K562 (cell line): ENCODE measurements at regions not wholly inside any gene's neighbourhood (a gene's known extent, or its start where the extent isn't known, plus 50 kb on each side); places are given as distances from the start of the nearest gene placed in this dataset.

Experiments used
- ATAC-seq: fragments of 200-7000 bp; cut with Tn5 transposase; 3 replicates; pipeline ENCODE4 v1.9.1; 2020; ENCODE audit warnings: moderate library complexity
- BruUV-seq: library from RNA; stranded (reverse); fragments of 400-500 nt; replicated peaks from 2 replicates; lab custom pipeline; 2021; lab: Mats Ljungman, UMichigan
- CTCF ChIA-PET: fragments of 300-600 bp; formaldehyde crosslinking; extraction: SDS; loops from one replicate; lab custom pipeline; 2021; ENCODE audit warnings: low intra/inter-chr PET ratio; lab: Yijun Ruan, JAX
- POLR2A ChIA-PET: fragments of 300-600, 350-650 bp; sonication (Branson Sonifier 250); formaldehyde crosslinking; extraction: SDS; loops from one replicate; lab custom pipeline; 2021; ENCODE audit warnings: antibody characterized with exemption, inconsistent platforms; lab: Yijun Ruan, JAX
- DNase-seq, 4 experiments: peaks; one replicate each; pipeline versions ENCODE4 v3.0.0 to v3.0.0-alpha.2; 2011 to 2018; ENCODE audit warnings: low spot score in 3 of 4, mixed read lengths in 3 of 4; ENCODE audit errors: extremely low read depth in 1 of 4
- FAIRE-seq: peaks from 2 replicates; lab custom pipeline; 2011; peaks lifted over from hg19 to GRCh38; lab: Jason Lieb, UNC
- H2AFZ ChIP-seq: 2 replicates; pipeline ENCODE4 v1.6.0; 2011; ENCODE audit warnings: low read depth, low read length, control low read depth, inconsistent platforms
- H3K27ac ChIP-seq: fragments of 200-600 bp; 3 replicates; pipeline ENCODE4 v1.8.0; 2011; ENCODE audit warnings: low read depth, mild to moderate bottlenecking, control low read depth, inconsistent platforms, low read length, moderate library complexity, mixed read lengths; ENCODE audit errors: extremely low read depth
- H3K27me3 ChIP-seq, 2 experiments: fragments of 300-600 bp in 1 of 2; 2 replicates in 1 of 2; 3 replicates in 1 of 2; pipeline versions ENCODE4 v1.6.0 to v1.8.0; 2011; ENCODE audit warnings: inconsistent platforms in 2 of 2, low read length in 2 of 2, mild to moderate bottlenecking in 1 of 2, mixed read lengths in 1 of 2, moderate library complexity in 1 of 2; ENCODE audit not compliant: control insufficient read depth in 2 of 2, insufficient read depth in 2 of 2
- H3K36me3 ChIP-seq: fragments of 300-600 bp; 3 replicates; pipeline ENCODE4 v1.8.0; 2011; ENCODE audit warnings: mild to moderate bottlenecking, low read length, inconsistent platforms; ENCODE audit not compliant: control insufficient read depth, insufficient read depth
- H3K4me1 ChIP-seq, 2 experiments: fragments of 200-600 bp in 1 of 2; replicated peaks in 1 of 2; 2 replicates in 1 of 2; 3 replicates in 1 of 2; pipeline versions ENCODE4 v1.5.1 to v1.8.0; 2011; ENCODE audit warnings: inconsistent platforms in 2 of 2, low read length in 2 of 2, mild to moderate bottlenecking in 1 of 2, mixed read lengths in 1 of 2, moderate library complexity in 1 of 2; ENCODE audit not compliant: control insufficient read depth in 2 of 2, insufficient read depth in 2 of 2
- H3K4me2 ChIP-seq: 2 replicates; pipeline ENCODE4 v1.6.1; 2011; ENCODE audit warnings: low read length, control low read depth, inconsistent platforms, mixed read lengths; ENCODE audit not compliant: insufficient read depth
- H3K4me3 ChIP-seq: fragments of 200-600 bp; sonication (generic), shearing (Covaris generic); 2 replicates; pipeline ENCODE4 v1.5.1; 2016; ENCODE audit warnings: control low read depth, inconsistent platforms
- H3K79me2 ChIP-seq: fragments of 200-600 bp; 3 replicates; pipeline ENCODE4 v1.8.0; 2011; ENCODE audit warnings: low read length, inconsistent platforms; ENCODE audit not compliant: control insufficient read depth, insufficient read depth
- H3K9ac ChIP-seq, 2 experiments: 2 replicates each; pipeline versions ENCODE4 v1.6.0 to v1.6.1; 2011; ENCODE audit warnings: low read depth in 2 of 2, low read length in 2 of 2, control low read depth in 1 of 2, inconsistent platforms in 1 of 2, mild to moderate bottlenecking in 1 of 2, mixed read lengths in 1 of 2; ENCODE audit not compliant: insufficient read depth in 1 of 2
- H3K9me1 ChIP-seq: one replicate; pipeline ENCODE4 v1.6.0; 2011; ENCODE audit warnings: inconsistent platforms, mild to moderate bottlenecking, low read length, moderate library complexity; ENCODE audit not compliant: control insufficient read depth, insufficient read depth
- H3K9me3 ChIP-seq: replicated peaks from 2 replicates; pipeline ENCODE4 v1.5.1; 2011; ENCODE audit warnings: low read depth, low read length, inconsistent platforms; ENCODE audit not compliant: control insufficient read depth, insufficient read depth
- H4K20me1 ChIP-seq: replicated peaks from 2 replicates; pipeline ENCODE4 v1.6.1; 2011; ENCODE audit warnings: low read length, inconsistent platforms, mixed read lengths; ENCODE audit not compliant: control insufficient read depth, insufficient read depth
- ATF1 ChIP-seq, 2 experiments: fragments of 450-650 bp in 1 of 2; IDR thresholded peaks; 2 replicates each; pipeline ENCODE4 v1.6.1; 2016; ENCODE audit warnings: missing compliant biosample characterization in 1 of 2, missing genetic modification characterization in 1 of 2
- BMI1 ChIP-seq: fragments of 150-350 bp; IDR thresholded peaks from 2 replicates; pipeline ENCODE4 v1.6.1; 2014; ENCODE audit warnings: low read length
- E2F4 ChIP-seq: sonication (generic); formaldehyde crosslinking; IDR thresholded peaks from 2 replicates; pipeline ENCODE4 v1.8.0; 2022; ENCODE audit warnings: mild to moderate bottlenecking, low read depth, missing genetic modification reagents
- HNRNPL ChIP-seq: fragments of 200-400 bp; formaldehyde crosslinking; IDR thresholded peaks from 2 replicates; pipeline ENCODE4 v1.6.1; 2017; ENCODE audit warnings: low read depth, mild to moderate bottlenecking, low read length
- NCOA6 ChIP-seq: fragments of 450-650 bp; IDR thresholded peaks from 2 replicates; pipeline ENCODE4 v1.6.1; 2017; ENCODE audit warnings: mild to moderate bottlenecking
- ZBTB49 ChIP-seq: sonication (generic); formaldehyde crosslinking; IDR thresholded peaks from 2 replicates; pipeline ENCODE4 v1.8.0; 2022; ENCODE audit warnings: missing genetic modification reagents, mild to moderate bottlenecking, borderline replicate concordance
- ZC3H11A ChIP-seq: IDR thresholded peaks from 2 replicates; pipeline ENCODE4 v1.6.1; 2012; ENCODE audit warnings: low read depth, low read length, improper control_type of control experiment
- WGBS: fragments of 100-300 bp; shearing (Covaris generic); methylation state at CpG from one replicate; pipeline ENCODE4 v1.1.6; 2016; ENCODE audit warnings: low coverage, mixed read lengths; ENCODE audit not compliant: insufficient coverage; ENCODE audit errors: missing lambda C conversion rate; 5-methylcytosine and 5-hydroxymethylcytosine counted together
- in situ Hi-C: fragments of 300-500 bp; cut with MboI; formaldehyde crosslinking; loops from 4 replicates; pipeline ENCODE4 v1.15.0; 2018; ENCODE audit warnings: inconsistent platforms, mixed read lengths
- intact Hi-C: fragments of 100-400 bp; cut with micrococcal nuclease; formaldehyde crosslinking; loops from 2 replicates; pipeline ENCODE4 v1.14.2; 2022
- TF ChIP-seq, protein P1 (sequence below): fragments of 150-350 bp; IDR thresholded peaks from 2 replicates; pipeline ENCODE4 v1.6.1; 2014; ENCODE audit warnings: low read depth, mild to moderate bottlenecking, low read length, borderline replicate concordance
- TF ChIP-seq, protein P2 (sequence below): fragments of 250-450 bp; sonication (Bioruptor Pico); IDR thresholded peaks from 2 replicates; pipeline ENCODE4 v1.4.0; 2020; ENCODE audit warnings: borderline replicate concordance

DNA sequence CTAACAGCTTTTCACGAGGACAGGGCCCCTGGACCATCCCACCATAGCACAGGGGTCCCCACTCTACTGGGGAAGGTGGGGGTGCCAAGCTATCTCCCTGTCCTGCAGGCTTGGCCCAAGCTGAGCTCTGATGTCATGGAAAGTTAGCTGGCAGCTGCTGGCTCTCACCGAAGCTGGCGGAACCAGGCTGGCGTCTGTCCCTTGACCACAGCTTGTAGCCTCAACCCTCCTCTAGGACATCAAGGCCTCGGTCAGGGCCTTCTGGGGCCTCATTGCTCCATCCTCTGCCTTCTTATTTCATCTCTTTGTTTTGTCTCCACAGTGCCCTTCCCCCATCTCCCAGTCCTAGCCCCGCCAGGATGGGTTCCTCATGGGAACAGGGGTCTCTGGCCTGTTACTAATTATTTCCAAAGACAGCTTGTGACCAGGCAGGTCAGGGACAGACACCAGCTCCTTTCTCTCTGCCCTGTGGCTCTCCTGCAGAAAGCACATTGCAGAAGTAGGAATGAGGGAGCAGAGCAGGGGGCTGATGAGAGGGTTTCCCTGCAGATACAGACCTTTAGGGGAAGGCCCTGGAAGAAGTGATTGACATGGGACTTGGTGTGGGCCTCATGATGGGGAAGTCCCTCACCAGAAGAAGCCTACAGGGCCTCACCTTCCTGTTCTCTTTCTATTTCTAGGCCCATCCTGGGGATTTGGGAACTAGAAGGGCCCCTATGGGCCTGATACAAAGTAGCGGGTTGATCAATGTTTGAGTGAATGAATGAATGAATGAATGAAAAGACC lies 97.5 kb upstream of the ALX4 start:
- in situ Hi-C loops: no loop called here
- no peak for ATAC-seq
- TF ChIP-seq, protein P1, sequence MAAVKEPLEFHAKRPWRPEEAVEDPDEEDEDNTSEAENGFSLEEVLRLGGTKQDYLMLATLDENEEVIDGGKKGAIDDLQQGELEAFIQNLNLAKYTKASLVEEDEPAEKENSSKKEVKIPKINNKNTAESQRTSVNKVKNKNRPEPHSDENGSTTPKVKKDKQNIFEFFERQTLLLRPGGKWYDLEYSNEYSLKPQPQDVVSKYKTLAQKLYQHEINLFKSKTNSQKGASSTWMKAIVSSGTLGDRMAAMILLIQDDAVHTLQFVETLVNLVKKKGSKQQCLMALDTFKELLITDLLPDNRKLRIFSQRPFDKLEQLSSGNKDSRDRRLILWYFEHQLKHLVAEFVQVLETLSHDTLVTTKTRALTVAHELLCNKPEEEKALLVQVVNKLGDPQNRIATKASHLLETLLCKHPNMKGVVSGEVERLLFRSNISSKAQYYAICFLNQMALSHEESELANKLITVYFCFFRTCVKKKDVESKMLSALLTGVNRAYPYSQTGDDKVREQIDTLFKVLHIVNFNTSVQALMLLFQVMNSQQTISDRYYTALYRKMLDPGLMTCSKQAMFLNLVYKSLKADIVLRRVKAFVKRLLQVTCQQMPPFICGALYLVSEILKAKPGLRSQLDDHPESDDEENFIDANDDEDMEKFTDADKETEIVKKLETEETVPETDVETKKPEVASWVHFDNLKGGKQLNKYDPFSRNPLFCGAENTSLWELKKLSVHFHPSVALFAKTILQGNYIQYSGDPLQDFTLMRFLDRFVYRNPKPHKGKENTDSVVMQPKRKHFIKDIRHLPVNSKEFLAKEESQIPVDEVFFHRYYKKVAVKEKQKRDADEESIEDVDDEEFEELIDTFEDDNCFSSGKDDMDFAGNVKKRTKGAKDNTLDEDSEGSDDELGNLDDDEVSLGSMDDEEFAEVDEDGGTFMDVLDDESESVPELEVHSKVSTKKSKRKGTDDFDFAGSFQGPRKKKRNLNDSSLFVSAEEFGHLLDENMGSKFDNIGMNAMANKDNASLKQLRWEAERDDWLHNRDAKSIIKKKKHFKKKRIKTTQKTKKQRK: no peak
- no peak for TF ChIP-seq ATF1 (CRISPR knock-in tag; IDR thresholded peaks at IDR 0.05)
- no peak for TF ChIP-seq ATF1 (tag; IDR thresholded peaks at IDR 0.05)
- TF ChIP-seq HNRNPL: no peak
- no peak for TF ChIP-seq ZBTB49 (CRISPR knock-in tag)
- TF ChIP-seq, protein P2, sequence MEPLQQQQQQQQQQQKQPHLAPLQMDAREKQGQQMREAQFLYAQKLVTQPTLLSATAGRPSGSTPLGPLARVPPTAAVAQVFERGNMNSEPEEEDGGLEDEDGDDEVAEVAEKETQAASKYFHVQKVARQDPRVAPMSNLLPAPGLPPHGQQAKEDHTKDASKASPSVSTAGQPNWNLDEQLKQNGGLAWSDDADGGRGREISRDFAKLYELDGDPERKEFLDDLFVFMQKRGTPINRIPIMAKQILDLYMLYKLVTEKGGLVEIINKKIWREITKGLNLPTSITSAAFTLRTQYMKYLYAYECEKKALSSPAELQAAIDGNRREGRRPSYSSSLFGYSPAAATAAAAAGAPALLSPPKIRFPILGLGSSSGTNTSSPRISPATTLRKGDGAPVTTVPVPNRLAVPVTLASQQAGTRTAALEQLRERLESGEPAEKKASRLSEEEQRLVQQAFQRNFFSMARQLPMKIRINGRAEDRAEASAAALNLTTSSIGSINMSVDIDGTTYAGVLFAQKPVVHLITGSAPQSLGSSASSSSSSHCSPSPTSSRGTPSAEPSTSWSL (CRISPR knock-in tag): no peak
- TF ChIP-seq NCOA6: no peak
- no peak for TF ChIP-seq BMI1
- TF ChIP-seq ZC3H11A: no peak
- TF ChIP-seq E2F4 (CRISPR knock-in tag): no peak

More for the DNA sequence above, 97.5 kb upstream of the ALX4 start:
- no peak overlapping the region for H3K4me3 ChIP-seq
- 0 out of 2 replicates have a peak, but pooled peaks cover 2% of the 10 kb centered on the region for H3K9me3 ChIP-seq
- ChIA-PET POLR2A (interaction anchor here (1.4 kb wide), 1 partner anchor 10 kb away, joined by 4 read pairs; no protein-coding TSS in a partner anchor), CTCF (no interaction called here)
- peaks cover 15 to 50% of the 10 kb centered on the region in 2 experiments for H3K27me3 ChIP-seq
- BruUV-seq: no TSS peak
- no peaks in the 10 kb centered on the region for H3K36me3 ChIP-seq
- H3K4me2 ChIP-seq: no peak overlapping the region
- no peak overlapping the region for H3K27ac ChIP-seq
- FAIRE-seq: no peak
- no peaks in the 10 kb centered on the region for H3K79me2 ChIP-seq
- DNase-seq: no peak
- WGBS: 0% methylated on average over 7 of the region's 7 CpGs
- H4K20me1 ChIP-seq: no peaks in the 10 kb centered on the region
- 0 out of 4 replicates have a peak overlapping the region, but pooled peaks of 1 of the 2 experiments have one; percentile 26 for H3K9ac ChIP-seq
- H3K9me1 ChIP-seq: no peaks in the 10 kb centered on the region
- H3K4me1 ChIP-seq: no peaks in the 10 kb centered on the region
- H2AFZ ChIP-seq: no peak overlapping the region
- intact Hi-C loops: no loop called here
